ENCODE measurements at regions not wholly inside any gene's neighbourhood (a gene's known extent, or its start where the extent isn't known, plus 50 kb on each side); places are given as distances from the start of the nearest gene placed in this dataset.

- H3K4me3 ChIP-seq (ENCODE audit: low read length in 2 of 2): no peak overlapping the region
- no peaks in the 10 kb centered on the region for H3K36me3 ChIP-seq (ENCODE audit: control insufficient read depth in 2 of 2, insufficient read depth in 2 of 2, low read length in 1 of 2)
- no peak for DNase-seq (ENCODE audit: low read depth in 6 of 9, low spot score in 9 of 9)
- no peaks in the 10 kb centered on the region for H3K27me3 ChIP-seq (ENCODE audit: control insufficient read depth in 2 of 2, insufficient read depth in 1 of 2, low read length in 1 of 2)
- H3K27ac ChIP-seq (ENCODE audit: low read depth in 1 of 2, low read length in 1 of 2): peak overlapping the region; percentile 22 to 55
- no peaks in the 10 kb centered on the region for H3K9me3 ChIP-seq (ENCODE audit: control insufficient read depth in 2 of 2, insufficient read depth in 1 of 2, low read length in 1 of 2)
- peaks cover 0 to 44% of the 10 kb centered on the region in 2 donors for H3K4me1 ChIP-seq (ENCODE audit: control insufficient read depth in 2 of 2, insufficient read depth in 2 of 2, low read length in 2 of 2)
- WGBS: 93% methylated on average over 13 of the region's 13 CpGs
Observed at GRCh38 chr15:70195587-70196305, 98.0 kb upstream of the TLE3 start.

DNA sequence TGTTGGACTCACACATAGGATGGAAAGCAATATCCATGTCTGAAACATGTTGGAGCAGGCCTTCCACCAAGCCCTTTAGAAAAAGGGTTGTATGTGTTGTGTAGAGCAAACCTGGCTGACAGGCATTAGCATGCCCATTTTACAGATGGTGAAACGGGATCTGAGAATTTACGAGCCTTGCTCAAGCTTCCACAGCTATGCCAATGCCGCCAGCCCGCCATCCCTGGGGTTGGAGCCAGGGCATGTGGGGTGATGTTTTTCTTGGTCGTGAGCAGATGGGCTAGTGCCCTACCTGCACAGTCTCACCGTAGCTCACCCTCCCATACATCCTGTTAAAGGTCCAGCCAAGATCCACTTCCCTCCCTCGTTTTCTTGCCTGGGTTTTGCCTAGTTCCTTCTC lies 97.5 kb upstream of the TLE3 start:
- DNase-seq (ENCODE audit: low read depth in 6 of 9, low spot score in 9 of 9): no peak
- no peak overlapping the region for H3K4me3 ChIP-seq (ENCODE audit: low read length in 2 of 2)
- H3K27me3 ChIP-seq (ENCODE audit: control insufficient read depth in 2 of 2, insufficient read depth in 1 of 2, low read length in 1 of 2): no peaks in the 10 kb centered on the region
- WGBS: 79% methylated on average over 7 of the region's 7 CpGs
- H3K27ac ChIP-seq (ENCODE audit: low read depth in 1 of 2, low read length in 1 of 2): peak overlapping the region; percentile 22 to 55
- no peaks in the 10 kb centered on the region for H3K36me3 ChIP-seq (ENCODE audit: control insufficient read depth in 2 of 2, insufficient read depth in 2 of 2, low read length in 1 of 2)
- peaks cover 0 to 44% of the 10 kb centered on the region in 2 donors for H3K4me1 ChIP-seq (ENCODE audit: control insufficient read depth in 2 of 2, insufficient read depth in 2 of 2, low read length in 2 of 2)
- no peaks in the 10 kb centered on the region for H3K9me3 ChIP-seq (ENCODE audit: control insufficient read depth in 2 of 2, insufficient read depth in 1 of 2, low read length in 1 of 2)

- H3K4me3 ChIP-seq (ENCODE audit: low read length in 2 of 2): no peak overlapping the region
- 94% methylated on average over 5 of the region's 5 CpGs for WGBS
Observed at GRCh38 chr15:70194266-70194665, 96.5 kb upstream of the TLE3 start.

GRCh38 chr15:70193734-70194133 lies 96.0 kb upstream of the TLE3 start:
- Histone ChIP-seq H3K27ac (ENCODE audit: low read depth in 1 of 2, low read length in 1 of 2) (no peak overlapping the region), H3K36me3 (ENCODE audit: control insufficient read depth in 2 of 2, insufficient read depth in 2 of 2, low read length in 1 of 2) (no peaks in the 10 kb centered on the region), H3K4me3 (ENCODE audit: low read length in 2 of 2) (no peak overlapping the region), H3K27me3 (ENCODE audit: control insufficient read depth in 2 of 2, insufficient read depth in 1 of 2, low read length in 1 of 2) (no peaks in the 10 kb centered on the region), H3K9me3 (ENCODE audit: control insufficient read depth in 2 of 2, insufficient read depth in 1 of 2, low read length in 1 of 2) (no peaks in the 10 kb centered on the region), H3K4me1 (ENCODE audit: control insufficient read depth in 2 of 2, insufficient read depth in 2 of 2, low read length in 2 of 2) (peaks cover 0 to 33% of the 10 kb centered on the region in 2 donors)
- DNase-seq (ENCODE audit: low read depth in 6 of 9, low spot score in 9 of 9): no peak
- over 99% methylated on average over 9 of the region's 9 CpGs for WGBS

More at GRCh38 chr15:70194266-70194665, 96.5 kb upstream of the TLE3 start:
- no peaks in the 10 kb centered on the region for H3K27me3 ChIP-seq (ENCODE audit: control insufficient read depth in 2 of 2, insufficient read depth in 1 of 2, low read length in 1 of 2)
- H3K4me1 ChIP-seq (ENCODE audit: control insufficient read depth in 2 of 2, insufficient read depth in 2 of 2, low read length in 2 of 2): peaks cover 0 to 39% of the 10 kb centered on the region in 2 donors
- H3K9me3 ChIP-seq (ENCODE audit: control insufficient read depth in 2 of 2, insufficient read depth in 1 of 2, low read length in 1 of 2): no peaks in the 10 kb centered on the region
- H3K27ac ChIP-seq (ENCODE audit: low read depth in 1 of 2, low read length in 1 of 2): no peak overlapping the region
- H3K36me3 ChIP-seq (ENCODE audit: control insufficient read depth in 2 of 2, insufficient read depth in 2 of 2, low read length in 1 of 2): no peaks in the 10 kb centered on the region
- DNase-seq (ENCODE audit: low read depth in 6 of 9, low spot score in 9 of 9): no peak

DNA sequence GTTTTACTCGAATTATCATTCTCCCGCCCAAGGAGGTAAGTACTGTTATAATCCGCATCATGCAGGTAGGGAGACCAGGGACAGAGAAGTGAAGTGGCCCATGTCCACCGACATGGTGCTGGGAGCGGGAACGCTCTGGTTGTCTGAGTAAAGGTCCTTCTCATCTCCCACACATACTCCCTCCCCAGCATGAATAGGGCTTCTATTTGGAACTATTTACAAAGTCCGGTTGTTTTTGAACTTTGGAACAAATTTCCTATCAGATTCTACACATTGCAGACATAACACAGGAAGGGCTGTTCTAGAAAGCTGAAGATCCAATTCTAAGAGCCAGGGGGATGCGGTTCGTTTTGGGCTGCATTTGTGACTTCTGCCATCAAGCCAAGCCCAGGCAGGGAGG lies 94.8 kb upstream of the TLE3 start:
- no peaks in the 10 kb centered on the region for H3K9me3 ChIP-seq (ENCODE audit: control insufficient read depth in 2 of 2, insufficient read depth in 1 of 2, low read length in 1 of 2)
- H3K36me3 ChIP-seq (ENCODE audit: control insufficient read depth in 2 of 2, insufficient read depth in 2 of 2, low read length in 1 of 2): no peaks in the 10 kb centered on the region
- 92% methylated on average over 9 of the region's 9 CpGs for WGBS
- DNase-seq (ENCODE audit: low read depth in 6 of 9, low spot score in 9 of 9): no peak
- H3K27me3 ChIP-seq (ENCODE audit: control insufficient read depth in 2 of 2, insufficient read depth in 1 of 2, low read length in 1 of 2): no peaks in the 10 kb centered on the region
- H3K4me1 ChIP-seq (ENCODE audit: control insufficient read depth in 2 of 2, insufficient read depth in 2 of 2, low read length in 2 of 2): peaks cover 0 to 29% of the 10 kb centered on the region in 2 donors
- H3K4me3 ChIP-seq (ENCODE audit: low read length in 2 of 2): no peak overlapping the region
- no peak overlapping the region for H3K27ac ChIP-seq (ENCODE audit: low read depth in 1 of 2, low read length in 1 of 2)

DNA sequence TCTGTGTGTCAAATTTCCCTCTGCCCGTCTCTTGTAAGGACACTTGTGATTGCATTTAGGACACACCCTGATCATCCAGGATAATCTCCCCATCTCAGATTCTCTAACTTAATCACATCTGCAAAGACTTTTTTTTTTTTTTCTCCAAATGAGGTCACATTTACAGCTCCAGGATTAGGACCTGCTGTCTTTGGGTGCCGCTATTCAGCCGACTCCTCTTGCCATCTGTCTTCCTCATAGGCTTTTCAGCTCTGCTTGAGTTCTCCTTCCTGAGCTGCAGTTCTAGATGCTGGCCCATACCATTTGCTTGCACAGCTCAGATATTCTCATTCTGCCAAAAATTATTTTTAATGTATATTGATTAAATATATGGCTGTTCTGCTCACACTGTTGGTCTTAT lies 94.3 kb upstream of the TLE3 start:
- no peaks in the 10 kb centered on the region for H3K36me3 ChIP-seq (ENCODE audit: control insufficient read depth in 2 of 2, insufficient read depth in 2 of 2, low read length in 1 of 2)
- no peak overlapping the region for H3K4me3 ChIP-seq (ENCODE audit: low read length in 2 of 2)
- H3K4me1 ChIP-seq (ENCODE audit: control insufficient read depth in 2 of 2, insufficient read depth in 2 of 2, low read length in 2 of 2): peaks cover 0 to 24% of the 10 kb centered on the region in 2 donors
- H3K9me3 ChIP-seq (ENCODE audit: control insufficient read depth in 2 of 2, insufficient read depth in 1 of 2, low read length in 1 of 2): no peaks in the 10 kb centered on the region
- H3K27ac ChIP-seq (ENCODE audit: low read depth in 1 of 2, low read length in 1 of 2): no peak overlapping the region
- WGBS: 99% methylated on average over 3 of the region's 3 CpGs
- no peak for DNase-seq (ENCODE audit: low read depth in 6 of 9, low spot score in 9 of 9)
- H3K27me3 ChIP-seq (ENCODE audit: control insufficient read depth in 2 of 2, insufficient read depth in 1 of 2, low read length in 1 of 2): no peaks in the 10 kb centered on the region

DNA sequence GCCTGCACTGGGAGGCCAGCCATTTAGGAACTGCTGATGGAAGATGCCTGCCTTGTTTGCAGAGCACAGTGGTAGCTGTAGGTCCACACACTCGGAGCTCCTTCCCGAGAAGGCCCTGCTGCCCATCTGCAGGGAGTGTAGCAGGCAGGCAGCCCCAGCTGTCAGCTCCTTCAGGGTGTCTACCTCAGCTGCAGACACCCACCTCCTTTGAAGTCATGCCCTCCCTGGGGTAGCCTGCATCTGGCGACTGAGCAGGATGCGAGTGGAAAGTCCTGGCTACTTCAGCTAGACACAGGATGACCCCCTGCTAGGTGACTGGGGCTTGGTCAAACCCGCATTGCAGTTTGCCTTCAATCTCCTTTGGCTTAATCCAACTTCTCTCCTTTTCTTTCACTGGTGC lies 93.2 kb upstream of the TLE3 start:
- Histone ChIP-seq H3K4me1 (ENCODE audit: control insufficient read depth in 2 of 2, insufficient read depth in 2 of 2, low read length in 2 of 2) (peaks cover 0 to 15% of the 10 kb centered on the region in 2 donors), H3K4me3 (ENCODE audit: low read length in 2 of 2) (no peak overlapping the region), H3K27ac (ENCODE audit: low read depth in 1 of 2, low read length in 1 of 2) (no peak overlapping the region), H3K36me3 (ENCODE audit: control insufficient read depth in 2 of 2, insufficient read depth in 2 of 2, low read length in 1 of 2) (no peaks in the 10 kb centered on the region), H3K27me3 (ENCODE audit: control insufficient read depth in 2 of 2, insufficient read depth in 1 of 2, low read length in 1 of 2) (no peaks in the 10 kb centered on the region), H3K9me3 (ENCODE audit: control insufficient read depth in 2 of 2, insufficient read depth in 1 of 2, low read length in 1 of 2) (no peaks in the 10 kb centered on the region)
- DNase-seq (ENCODE audit: low read depth in 6 of 9, low spot score in 9 of 9): no peak
- 93% methylated on average over 5 of the region's 5 CpGs for WGBS

DNA sequence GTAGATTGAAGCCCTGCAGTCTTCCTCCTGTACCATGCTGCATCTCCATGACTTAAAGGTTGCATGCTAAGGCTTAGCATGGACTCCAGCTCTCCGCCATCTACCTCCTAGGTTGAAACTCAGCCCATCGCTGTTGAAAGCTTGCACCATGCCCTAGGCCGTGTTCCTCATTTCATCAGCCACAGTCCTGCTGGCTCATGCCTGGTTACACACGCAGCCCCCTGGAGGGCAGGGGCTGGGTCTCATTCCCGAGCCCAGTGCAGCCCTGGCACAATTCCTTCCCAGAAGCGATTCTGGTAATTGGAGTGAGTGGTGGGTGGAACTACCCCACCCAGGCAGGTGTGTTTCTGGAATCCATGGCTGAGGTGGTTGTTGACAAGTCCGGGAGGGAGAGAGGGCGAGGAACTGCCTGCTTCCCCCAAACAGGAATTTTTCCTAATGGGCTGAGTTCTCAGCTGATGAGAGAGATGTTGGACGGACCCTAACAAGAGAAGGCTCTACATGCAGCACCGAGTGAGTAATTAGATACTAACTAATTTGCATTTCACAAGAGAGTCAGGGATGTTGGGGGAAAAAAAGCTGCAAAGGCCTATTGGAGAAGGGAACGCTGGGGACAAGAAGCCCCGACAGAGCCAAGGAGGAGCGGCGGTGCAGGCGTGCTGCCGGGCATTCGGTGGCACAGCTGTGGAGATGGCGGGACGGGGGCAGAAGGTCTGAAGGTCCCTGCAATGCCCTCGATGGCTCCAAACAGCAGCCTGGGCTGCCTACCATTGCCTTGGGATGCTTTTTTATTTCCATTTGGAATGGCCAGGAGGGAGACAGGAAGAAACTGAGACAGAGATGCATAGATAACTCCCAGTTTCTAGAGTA lies 92.3 kb upstream of the TLE3 start:
- no peak overlapping the region for H3K27ac ChIP-seq (ENCODE audit: low read depth in 1 of 2, low read length in 1 of 2)
- no peaks in the 10 kb centered on the region for H3K27me3 ChIP-seq (ENCODE audit: control insufficient read depth in 2 of 2, insufficient read depth in 1 of 2, low read length in 1 of 2)
- H3K36me3 ChIP-seq (ENCODE audit: control insufficient read depth in 2 of 2, insufficient read depth in 2 of 2, low read length in 1 of 2): no peaks in the 10 kb centered on the region
- H3K4me1 ChIP-seq (ENCODE audit: control insufficient read depth in 2 of 2, insufficient read depth in 2 of 2, low read length in 2 of 2): peaks cover 0 to 7% of the 10 kb centered on the region in 2 donors
- no peak overlapping the region for H3K4me3 ChIP-seq (ENCODE audit: low read length in 2 of 2)
- WGBS: 96% methylated on average over 20 of the region's 20 CpGs
- H3K9me3 ChIP-seq (ENCODE audit: control insufficient read depth in 2 of 2, insufficient read depth in 1 of 2, low read length in 1 of 2): no peaks in the 10 kb centered on the region
- DNase-seq (ENCODE audit: low read depth in 6 of 9, low spot score in 9 of 9): no peak

DNA sequence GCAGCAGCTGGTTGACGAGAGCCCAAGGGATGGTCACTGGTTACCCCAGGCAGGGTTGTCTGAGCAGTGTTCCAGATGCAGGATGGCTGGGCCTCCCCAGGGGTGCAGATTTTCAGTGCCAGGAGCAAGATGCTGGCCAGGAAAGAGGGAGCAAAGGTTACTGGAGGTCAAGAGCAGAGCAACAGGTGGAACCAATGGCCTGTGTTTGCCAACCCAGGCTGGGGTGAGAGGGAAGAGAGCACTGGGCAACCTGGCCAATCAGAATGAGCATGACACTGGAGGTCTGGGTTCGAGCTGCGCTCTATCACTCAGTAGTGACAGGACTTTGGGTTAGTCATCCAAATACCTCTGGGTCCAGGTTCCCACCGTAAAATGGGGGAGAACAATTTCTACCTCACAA lies 90.6 kb upstream of the TLE3 start:
- Histone ChIP-seq H3K36me3 (ENCODE audit: control insufficient read depth in 2 of 2, insufficient read depth in 2 of 2, low read length in 1 of 2) (no peaks in the 10 kb centered on the region), H3K4me3 (ENCODE audit: low read length in 2 of 2) (no peak overlapping the region), H3K27ac (ENCODE audit: low read depth in 1 of 2, low read length in 1 of 2) (no peak overlapping the region), H3K9me3 (ENCODE audit: control insufficient read depth in 2 of 2, insufficient read depth in 1 of 2, low read length in 1 of 2) (no peaks in the 10 kb centered on the region), H3K27me3 (ENCODE audit: control insufficient read depth in 2 of 2, insufficient read depth in 1 of 2, low read length in 1 of 2) (no peaks in the 10 kb centered on the region), H3K4me1 (ENCODE audit: control insufficient read depth in 2 of 2, insufficient read depth in 2 of 2, low read length in 2 of 2) (no peaks in the 10 kb centered on the region)
- 99% methylated on average over 4 of the region's 4 CpGs for WGBS
- no peak for DNase-seq (ENCODE audit: low read depth in 6 of 9, low spot score in 9 of 9)

All from thymus (tissue), 11 donors.